B cell (primary cell): ENCODE measurements at regions not wholly inside any gene's neighbourhood (a gene's known extent, or its start where the extent isn't known, plus 50 kb on each side); places are given as distances from the start of the nearest gene placed in this dataset.

ENCODE experiments used
- CTCF ChIP-seq: fragments of 200-600 bp; IDR thresholded peaks from one replicate; pipeline ENCODE4 v1.8.0; 2022; ENCODE audit warnings: antibody characterized with exemption, mild to moderate bottlenecking
- EZH2 ChIP-seq: IDR thresholded peaks from 2 replicates; pipeline ENCODE4 v1.6.1; 2012; ENCODE audit warnings: borderline replicate concordance, low read depth, mild to moderate bottlenecking, moderate library complexity, low read length; ENCODE audit not compliant: insufficient read depth, poor library complexity, severe bottlenecking

GRCh38 chr19:31938675-31939074 is 406.7 kb upstream of the ZNF507 start:
- no peak for TF ChIP-seq CTCF
- no peak for TF ChIP-seq EZH2
